ENCODE measurements at regions not wholly inside any gene's neighbourhood (a gene's known extent, or its start where the extent isn't known, plus 50 kb on each side); places are given as distances from the start of the nearest gene placed in this dataset.

DNA sequence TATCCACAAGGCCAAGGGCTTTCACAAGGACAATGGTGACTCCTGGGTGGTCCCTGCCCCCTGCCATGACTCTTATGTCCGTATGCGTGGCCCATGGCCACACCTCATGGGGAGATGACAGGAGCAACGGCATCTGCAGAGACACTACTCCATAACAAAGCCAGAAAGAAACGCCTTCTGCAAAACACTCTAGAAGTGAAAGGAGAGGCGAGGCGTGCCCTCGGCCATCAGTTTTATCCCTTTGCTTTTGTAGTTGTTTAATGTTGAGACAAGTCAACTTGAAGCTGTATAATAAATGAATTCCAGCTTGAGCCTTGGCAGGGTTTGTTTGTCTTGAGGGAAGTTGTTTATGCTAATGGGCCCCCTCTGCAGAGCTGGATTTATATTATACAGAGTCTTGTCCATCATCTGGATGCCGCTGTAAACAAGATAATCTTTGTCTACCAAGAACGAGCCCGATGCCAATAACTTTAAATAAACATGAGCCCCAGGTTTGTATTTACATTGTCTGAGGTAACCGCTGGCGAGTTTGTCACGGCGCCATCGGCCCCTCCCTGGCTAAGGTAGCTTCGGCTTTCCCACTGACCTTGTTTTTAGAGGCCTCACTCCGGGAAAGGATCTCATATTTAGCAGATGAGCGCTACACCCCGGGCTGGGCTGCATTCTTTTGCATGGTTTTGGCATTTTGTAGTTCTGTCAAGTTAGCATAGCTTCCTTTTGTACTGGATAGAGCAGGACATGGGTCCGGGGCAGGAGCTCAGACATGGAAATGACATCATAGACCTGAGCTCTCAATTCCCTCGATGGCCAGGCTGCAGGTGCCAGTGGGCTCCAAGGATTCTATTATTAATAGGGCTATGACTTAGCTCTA, 165.3 kb downstream of the ERCC6L2 start:
- DNase-seq (ENCODE audit: low spot score) = no peak

GRCh38 chr9:96038914-96039313, 163.4 kb downstream of the ERCC6L2 start:
- no peak for DNase-seq (ENCODE audit: low spot score)

DNA sequence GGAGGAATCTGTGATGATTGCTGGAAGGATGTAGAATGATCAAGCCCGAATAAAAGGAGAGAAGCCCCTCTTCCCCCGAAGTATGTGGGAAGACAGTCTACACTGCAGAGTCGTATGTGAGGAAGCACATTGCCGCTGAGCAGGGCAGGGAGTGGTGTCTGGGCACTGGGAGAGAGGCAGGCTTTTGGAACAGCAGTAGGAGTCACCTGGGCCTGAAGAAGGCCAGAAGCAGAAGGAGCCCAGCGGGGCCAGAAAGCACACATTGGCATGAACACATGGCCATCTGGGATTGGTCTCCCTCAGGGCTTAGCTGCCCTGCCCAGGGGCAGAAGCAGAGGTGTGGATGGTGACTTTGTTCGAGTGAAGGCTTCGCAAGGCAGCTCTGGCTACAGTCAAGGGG, 162.8 kb downstream of the ERCC6L2 start:
- no peak for DNase-seq (ENCODE audit: low spot score)

DNA sequence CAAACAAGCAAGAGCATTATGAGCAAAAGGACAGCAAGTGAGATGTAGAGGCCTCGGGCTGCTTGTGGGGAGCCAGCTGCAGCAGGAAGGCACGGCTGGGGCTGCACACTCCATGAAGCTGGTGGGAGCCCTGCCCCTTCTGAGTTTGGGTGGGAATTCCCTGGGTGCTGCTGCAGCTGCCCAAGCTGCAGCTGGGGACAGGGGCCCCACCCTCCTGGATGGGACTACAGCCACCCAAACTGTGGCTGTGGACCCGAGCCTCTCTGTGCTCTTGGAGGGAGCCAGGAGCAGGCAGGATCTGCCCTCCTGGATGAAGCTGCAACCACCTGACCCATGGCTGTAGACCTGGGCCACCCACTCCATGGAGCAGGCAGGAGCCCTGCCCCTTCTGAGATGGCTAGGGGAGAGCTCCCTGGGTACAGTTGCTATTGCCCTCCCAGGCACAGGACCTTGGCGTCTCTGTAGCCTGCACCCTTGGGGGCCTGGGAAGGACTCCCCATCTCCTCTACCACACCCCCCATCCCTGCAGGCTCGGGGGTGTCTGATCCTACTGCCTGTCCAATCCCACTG, 159.1 kb downstream of the ERCC6L2 start:
- DNase-seq (ENCODE audit: low spot score) = no peak

GRCh38 chr9:96033896-96034295, 158.4 kb downstream of the ERCC6L2 start:
- DNase-seq (ENCODE audit: low spot score) = no peak

DNA sequence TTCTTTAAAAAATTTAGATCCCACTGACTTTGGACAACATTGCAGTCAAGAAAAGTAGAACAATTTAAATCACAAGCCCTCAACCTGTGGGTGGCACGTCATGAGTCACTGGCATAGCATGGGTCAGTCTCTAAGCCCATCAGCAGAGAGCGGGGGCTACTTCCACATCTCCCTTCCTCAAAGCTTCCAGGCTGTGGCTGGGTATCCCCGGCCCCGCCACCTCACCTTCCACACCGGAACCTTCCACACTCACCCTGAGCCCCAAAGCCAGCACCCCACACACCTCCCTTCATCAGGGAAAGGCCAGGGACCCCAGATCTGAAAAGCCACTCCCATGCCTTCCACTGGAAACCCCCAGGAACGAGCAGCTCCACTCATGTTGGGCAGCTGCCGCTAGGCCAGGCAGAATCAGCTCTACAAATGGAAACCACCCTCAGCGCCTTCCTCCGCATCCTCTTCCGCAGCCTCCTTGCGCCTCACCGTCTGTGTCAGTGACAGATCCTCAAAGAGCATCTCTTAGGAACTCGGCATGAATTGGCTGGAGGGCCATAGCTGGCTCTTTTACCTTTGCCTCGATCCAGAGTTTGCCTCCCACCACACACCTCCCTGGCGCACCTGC, 156.5 kb downstream of the ERCC6L2 start:
- no peak for DNase-seq (ENCODE audit: low spot score)

DNA sequence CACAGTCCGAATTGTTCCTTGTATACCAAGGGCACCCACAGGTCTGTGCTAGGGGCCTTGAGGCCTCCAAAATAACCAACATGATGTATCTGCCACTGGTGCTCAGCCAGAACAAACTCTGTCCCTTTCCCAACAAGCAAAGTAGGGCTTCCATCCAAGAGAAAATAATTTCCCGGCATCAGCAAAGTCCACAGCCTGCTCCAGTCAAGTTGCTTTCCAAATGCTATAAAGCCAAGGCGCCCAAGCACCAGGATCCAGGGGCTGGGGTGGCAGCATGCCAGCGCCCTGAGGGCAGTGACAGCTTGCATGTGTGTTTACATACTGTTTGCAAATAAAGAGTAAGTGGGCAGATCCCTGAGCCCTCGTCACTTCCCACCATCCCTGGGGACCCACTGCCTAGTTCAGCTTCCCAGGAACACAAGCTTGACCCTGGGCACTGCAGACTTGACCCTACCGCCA, 155.9 kb downstream of the ERCC6L2 start:
- DNase-seq (ENCODE audit: low spot score) = no peak

- DNase-seq (ENCODE audit: low spot score) = no peak
Measured at GRCh38 chr9:96029722-96030530, 154.4 kb downstream of the ERCC6L2 start.

DNA sequence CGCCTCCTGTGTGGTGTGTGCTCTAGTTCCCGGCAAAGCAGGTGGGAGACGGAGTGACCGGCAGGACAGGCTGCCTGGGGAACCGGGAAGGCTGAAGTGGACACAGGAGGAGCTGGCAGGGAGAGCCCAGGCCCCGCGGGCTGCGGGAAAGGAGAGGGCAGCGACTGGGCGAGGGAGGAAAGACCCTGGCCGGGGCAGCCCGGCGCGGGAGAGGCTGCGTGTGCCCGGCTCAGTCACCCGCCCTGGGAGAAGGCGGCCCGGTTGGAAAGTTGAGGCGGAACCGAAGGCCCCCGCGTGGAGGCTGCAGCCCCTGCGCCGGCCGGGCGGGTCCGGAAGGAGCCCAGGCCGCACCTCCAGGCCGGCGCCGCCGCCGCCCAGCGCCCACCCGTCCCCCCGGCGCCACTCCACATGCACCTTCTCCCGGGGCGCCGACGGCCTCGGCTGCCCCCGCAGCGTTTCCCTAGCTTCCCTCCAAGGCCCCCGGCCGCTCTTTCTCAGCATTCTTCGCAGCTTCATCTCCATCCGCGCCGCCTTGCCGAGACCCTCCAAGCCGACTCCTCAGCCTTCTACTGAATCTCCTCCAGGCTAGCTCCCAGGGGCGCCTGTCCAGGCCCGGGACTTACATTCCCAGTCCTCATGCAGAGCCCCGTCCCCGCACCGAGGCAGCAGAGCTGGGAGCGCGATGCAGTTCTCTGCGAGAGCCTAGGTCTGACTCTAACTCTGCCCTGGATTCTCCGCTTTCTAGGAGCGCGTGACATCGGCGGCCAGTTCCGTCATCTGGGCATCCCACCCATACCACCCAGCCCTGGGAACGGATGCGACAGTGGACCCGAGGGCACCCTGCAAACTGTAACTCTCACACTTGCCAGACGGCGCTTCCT, 152.0 kb downstream of the ERCC6L2 start:
- DNase-seq (ENCODE audit: low spot score) = no peak

- DNase-seq (ENCODE audit: low spot score) = no peak
Measured at GRCh38 chr9:96026655-96027213, 151.2 kb downstream of the ERCC6L2 start.

- DNase-seq (ENCODE audit: low spot score) = peak; percentile 86
Measured at GRCh38 chr9:96025995-96026602, 150.6 kb downstream of the ERCC6L2 start.

DNA sequence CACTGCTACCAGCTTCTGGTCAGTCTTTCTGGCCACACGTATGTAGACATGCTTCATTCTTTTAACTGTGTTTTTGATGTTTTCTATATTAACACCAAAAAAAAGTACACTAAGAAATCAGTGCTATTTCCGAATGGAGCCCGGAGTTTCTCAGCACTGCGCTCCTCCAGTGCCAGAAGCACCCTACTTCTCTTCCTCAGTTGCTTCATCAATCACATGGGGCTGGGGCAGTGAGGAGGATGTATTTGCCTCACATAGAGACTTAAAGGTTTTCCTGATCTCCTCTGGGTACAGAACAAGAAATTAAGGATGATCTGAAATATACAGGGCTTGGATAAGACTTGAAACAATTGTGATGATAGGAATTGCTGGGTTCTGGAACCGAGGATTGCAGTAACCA, 148.0 kb downstream of the ERCC6L2 start:
- DNase-seq (ENCODE audit: low spot score) = no peak

- DNase-seq (ENCODE audit: low spot score) = no peak
Measured at GRCh38 chr9:96022445-96023051, 147.1 kb downstream of the ERCC6L2 start.

DNA sequence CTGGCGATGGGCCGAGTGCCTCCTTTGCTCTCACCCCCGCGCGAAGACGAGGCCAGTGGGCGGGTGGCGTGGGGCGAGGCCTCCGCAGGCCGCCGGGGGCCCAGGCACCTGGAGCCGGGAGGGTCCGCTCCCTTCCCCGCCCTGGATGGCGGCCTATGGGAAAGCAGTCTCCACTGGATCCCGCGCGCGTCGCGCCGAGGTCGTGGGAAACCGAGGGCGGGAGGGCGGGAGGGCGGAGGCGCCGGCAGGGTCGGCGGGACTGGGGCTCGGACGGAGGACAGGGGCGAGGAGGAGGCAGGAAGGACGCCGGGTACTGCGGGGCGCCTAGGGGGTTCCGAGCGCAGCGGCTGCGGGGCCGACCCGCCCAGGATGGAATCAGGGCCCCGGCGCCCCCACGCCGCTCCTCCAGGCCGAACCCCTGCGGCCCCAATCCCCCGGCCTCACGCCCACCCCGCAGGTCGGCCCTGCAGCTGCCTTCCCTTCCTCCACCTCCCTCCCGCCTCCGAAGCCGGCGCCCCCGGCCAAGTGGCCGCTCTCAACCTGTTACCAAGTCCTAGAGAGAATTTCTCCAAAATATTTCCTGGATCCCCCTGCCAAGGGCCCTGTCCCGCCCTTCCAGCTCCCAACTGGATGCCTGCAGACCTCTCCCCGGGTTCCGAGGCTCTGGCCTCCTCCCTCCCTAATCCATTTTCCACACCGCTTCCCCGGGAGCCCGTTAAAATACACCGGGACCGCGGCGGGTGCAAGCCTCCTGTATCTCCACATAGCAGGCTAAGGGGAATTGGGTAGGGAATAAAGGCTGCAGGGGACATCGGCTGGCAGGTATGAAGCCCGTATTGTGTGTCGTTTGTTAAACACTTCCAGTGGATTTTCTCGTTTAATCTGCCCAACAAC, 146.3 kb downstream of the ERCC6L2 start:
- no peak for DNase-seq (ENCODE audit: low spot score)

- no peak for DNase-seq (ENCODE audit: low spot score)
Measured at GRCh38 chr9:96020792-96021550, 145.5 kb downstream of the ERCC6L2 start.

GRCh38 chr9:96020300-96020791, 144.9 kb downstream of the ERCC6L2 start:
- no peak for DNase-seq (ENCODE audit: low spot score)
